Ishikawa (cell line): ENCODE measurements at regions not wholly inside any gene's neighbourhood (a gene's known extent, or its start where the extent isn't known, plus 50 kb on each side); places are given as distances from the start of the nearest gene placed in this dataset.

Experiments
- CEBPB ChIP-seq: IDR thresholded peaks from 2 replicates; pipeline ENCODE4 v1.6.1; 2012
- CREB1 ChIP-seq: IDR thresholded peaks from 2 replicates; pipeline ENCODE4 v1.6.1; 2012; ENCODE audit warnings: low read depth
- EGR1 ChIP-seq: IDR thresholded peaks from 2 replicates; pipeline ENCODE4 v1.6.1; 2012
- EP300 ChIP-seq: IDR thresholded peaks from 2 replicates; pipeline ENCODE4 v1.6.1; 2012; ENCODE audit warnings: borderline replicate concordance
- FOXM1 ChIP-seq: IDR thresholded peaks from 2 replicates; pipeline ENCODE4 v1.6.1; 2012; ENCODE audit warnings: low read depth, borderline replicate concordance
- NFIC ChIP-seq: IDR thresholded peaks from 2 replicates; pipeline ENCODE4 v1.6.1; 2012
- RAD21 ChIP-seq: IDR thresholded peaks from 2 replicates; pipeline ENCODE4 v1.6.1; 2012; ENCODE audit warnings: low read depth
- REST ChIP-seq: IDR thresholded peaks from 2 replicates; pipeline ENCODE4 v1.6.1; 2012; ENCODE audit warnings: low read depth, mild to moderate bottlenecking
- TAF1 ChIP-seq: IDR thresholded peaks from 2 replicates; pipeline ENCODE4 v1.6.1; 2012; ENCODE audit warnings: low read depth, mild to moderate bottlenecking
- TCF12 ChIP-seq: IDR thresholded peaks from 2 replicates; pipeline ENCODE4 v1.6.1; 2012; ENCODE audit warnings: low read depth
- TEAD4 ChIP-seq: IDR thresholded peaks from 2 replicates; pipeline ENCODE4 v1.6.1; 2012
- YY1 ChIP-seq: IDR thresholded peaks from 2 replicates; pipeline ENCODE4 v1.6.1; 2012; ENCODE audit warnings: low read depth
- ZBTB7A ChIP-seq: IDR thresholded peaks from 2 replicates; pipeline ENCODE4 v1.6.1; 2012; ENCODE audit warnings: low read depth
- TF ChIP-seq, protein P1 (sequence below): IDR thresholded peaks from 2 replicates; pipeline ENCODE4 v1.6.1; 2012
- TF ChIP-seq, protein P2 (sequence below): IDR thresholded peaks from 2 replicates; pipeline ENCODE4 v1.6.1; 2012

- TF ChIP-seq FOXM1 (no peak), YY1 (no peak), ZBTB7A (no peak), NFIC (no peak), TAF1 (no peak), CREB1 (no peak), RAD21 (no peak)
These were observed 246.2 kb downstream of the LRFN2 start for GRCh38 chr6:40340957-40341356.

- TF ChIP-seq ZBTB7A (no peak), EGR1 (no peak), TEAD4 (no peak), YY1 (no peak), TAF1 (no peak), TCF12 (no peak), CEBPB (no peak), CREB1 (no peak), FOXM1 (no peak), NFIC (no peak), RAD21 (no peak), REST (no peak), EP300 (no peak)
- TF ChIP-seq, protein P1, sequence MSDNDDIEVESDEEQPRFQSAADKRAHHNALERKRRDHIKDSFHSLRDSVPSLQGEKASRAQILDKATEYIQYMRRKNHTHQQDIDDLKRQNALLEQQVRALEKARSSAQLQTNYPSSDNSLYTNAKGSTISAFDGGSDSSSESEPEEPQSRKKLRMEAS, result no peak
- TF ChIP-seq, protein P2, sequence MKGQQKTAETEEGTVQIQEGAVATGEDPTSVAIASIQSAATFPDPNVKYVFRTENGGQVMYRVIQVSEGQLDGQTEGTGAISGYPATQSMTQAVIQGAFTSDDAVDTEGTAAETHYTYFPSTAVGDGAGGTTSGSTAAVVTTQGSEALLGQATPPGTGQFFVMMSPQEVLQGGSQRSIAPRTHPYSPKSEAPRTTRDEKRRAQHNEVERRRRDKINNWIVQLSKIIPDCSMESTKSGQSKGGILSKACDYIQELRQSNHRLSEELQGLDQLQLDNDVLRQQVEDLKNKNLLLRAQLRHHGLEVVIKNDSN, result no peak
These were observed 247.0 kb downstream of the LRFN2 start for GRCh38 chr6:40340196-40340595.

- TF ChIP-seq REST, result no peak
- TF ChIP-seq TCF12, result no peak
- no peak for TF ChIP-seq FOXM1
- TF ChIP-seq ZBTB7A, result no peak
- TF ChIP-seq YY1, result no peak
- no peak for TF ChIP-seq TEAD4
- TF ChIP-seq RAD21, result no peak
- TF ChIP-seq CREB1, result no peak
- TF ChIP-seq CEBPB, result no peak
- TF ChIP-seq, protein P2, result no peak
- TF ChIP-seq NFIC, result no peak
- no peak for TF ChIP-seq EP300
- TF ChIP-seq, protein P1, result no peak
- no peak for TF ChIP-seq TAF1
These were observed 248.9 kb downstream of the LRFN2 start for GRCh38 chr6:40338306-40338705.

DNA sequence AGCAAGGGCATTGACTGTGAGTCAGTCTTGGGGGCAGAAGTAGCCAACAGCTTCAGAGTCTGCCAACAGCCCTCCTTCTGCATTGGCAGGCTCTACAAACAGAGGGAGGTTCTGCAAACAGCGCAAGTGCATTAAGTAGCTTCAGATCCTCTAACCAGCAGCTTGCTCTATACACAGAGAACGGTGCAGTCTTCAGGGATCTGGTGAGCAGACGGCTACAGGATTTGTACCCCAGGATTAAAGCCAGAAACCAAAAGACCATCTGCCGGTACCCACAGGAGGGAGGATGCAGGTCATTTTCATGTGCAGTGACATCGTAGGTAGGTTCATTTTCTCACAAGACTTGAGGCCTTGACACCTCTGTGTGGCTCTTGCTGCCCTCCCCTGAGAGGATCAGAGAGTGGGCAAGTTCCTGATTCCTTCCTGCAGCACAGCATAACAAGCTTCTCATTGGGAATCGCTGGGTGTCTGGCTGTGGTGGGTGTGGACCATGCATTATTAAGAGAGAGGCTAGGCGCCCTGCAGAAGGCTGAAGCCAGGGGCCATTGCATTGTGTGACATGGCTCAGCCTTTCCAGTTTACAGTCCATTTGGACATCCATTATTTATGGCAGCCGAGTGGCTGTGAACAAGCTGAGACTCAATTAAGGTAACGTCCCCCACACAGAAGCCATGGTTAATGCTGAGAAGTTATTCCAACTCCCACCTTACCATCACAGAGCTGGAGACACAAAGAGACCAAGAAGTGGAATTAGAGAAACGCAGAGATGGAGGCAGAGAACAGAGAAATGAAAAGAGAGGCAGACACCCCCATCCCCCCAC lies 250.0 kb downstream of the LRFN2 start:
- TF ChIP-seq ZBTB7A, result no peak
- TF ChIP-seq, protein P2, result no peak
- TF ChIP-seq CREB1, result no peak

DNA sequence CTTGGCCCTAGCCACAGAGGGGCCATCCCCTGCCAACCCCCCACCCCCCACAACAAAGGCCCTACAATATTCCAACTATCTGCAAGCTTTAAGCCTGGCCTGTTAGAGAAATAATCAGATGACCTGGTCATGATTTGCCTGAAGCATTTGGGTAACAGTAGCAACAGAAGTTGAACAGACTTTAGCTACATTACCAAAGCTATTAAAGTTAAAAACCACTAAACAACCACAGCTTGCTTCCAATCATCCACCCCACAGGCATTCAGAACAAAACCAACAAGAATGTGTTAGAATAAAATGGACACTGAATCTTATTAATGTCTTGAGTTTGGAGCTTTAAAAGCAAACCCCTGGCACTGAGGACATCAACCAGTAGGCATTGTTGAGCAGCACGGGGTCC lies 250.9 kb downstream of the LRFN2 start:
- TF ChIP-seq, protein P1, result no peak
- no peak for TF ChIP-seq TAF1
- TF ChIP-seq NFIC, result no peak
- TF ChIP-seq, protein P2, result no peak
- TF ChIP-seq EGR1, result no peak
